Stomach (tissue), 8 donors: ENCODE measurements at regions not wholly inside any gene's neighbourhood (a gene's known extent, or its start where the extent isn't known, plus 50 kb on each side); places are given as distances from the start of the nearest gene placed in this dataset.
A peak's percentile ranks its signal among the peaks of the same experiment; 100 is the strongest.

ENCODE experiments used
- DNase-seq, 2 donors: peaks; one replicate each; pipeline versions ENCODE4 v3.0.0 to v3.0.0-alpha.2; 2013 to 2019
- H3K27ac ChIP-seq, 5 donors: fragments of 200-600 bp in 4 of 5; sonication (generic) in 4 of 5; one replicate each; pipeline ENCODE4 v1.5.1; 2013 to 2019; ENCODE audit warnings: mild to moderate bottlenecking in 1 of 5, moderate library complexity in 1 of 5
- H3K27me3 ChIP-seq, 3 donors: fragments of 200-600 bp; sonication (generic); one replicate each; pipeline ENCODE4 v1.5.1; 2017 to 2019; ENCODE audit warnings: mixed run types in 1 of 3
- H3K36me3 ChIP-seq, 4 donors: fragments of 200-600 bp; sonication (generic); 1 replicate in 3 of 4; 2 replicates in 1 of 4; pipeline ENCODE4 v1.5.1; 2016 to 2019
- H3K4me1 ChIP-seq, 4 donors: fragments of 200-600 bp; sonication (generic); one replicate each; pipeline ENCODE4 v1.5.1; 2016 to 2019
- H3K4me3 ChIP-seq, 4 donors: fragments of 200-600 bp; sonication (generic) in 3 of 4; one replicate each; pipeline ENCODE4 v1.5.1; 2016 to 2019; ENCODE audit warnings: mild to moderate bottlenecking in 1 of 4
- H3K9me3 ChIP-seq, 4 donors: fragments of 200-600 bp; sonication (generic); one replicate each; pipeline ENCODE4 v1.5.1; 2016 to 2019
- EP300 ChIP-seq: sonication (generic); formaldehyde crosslinking; IDR thresholded peaks from one replicate; pipeline ENCODE4 v1.6.1; 2017; ENCODE audit warnings: antibody characterized with exemption
- POLR2A ChIP-seq, 4 donors: fragments of 450-650 bp; IDR thresholded peaks; one replicate each; pipeline ENCODE4 v1.6.1; 2016; ENCODE audit warnings: antibody characterized with exemption in 4 of 4, control low read depth in 2 of 4, mild to moderate bottlenecking in 1 of 4, moderate library complexity in 1 of 4
- POLR2AphosphoS5 ChIP-seq, 3 donors: sonication (generic); formaldehyde crosslinking; IDR thresholded peaks; one replicate each; pipeline ENCODE4 v1.6.1; 2016; ENCODE audit warnings: antibody characterized with exemption in 3 of 3
- WGBS, 5 donors: extraction: QIAGEN DNeasy Blood & Tissue Kit in 3 of 5; methylation state at CpG; one replicate each; pipeline versions ENCODE4 v1.1.5 to v1.1.7; 2013 to 2018; 5-methylcytosine and 5-hydroxymethylcytosine counted together
- intact Hi-C: fragments of 100-400 bp; cut with DNase I; formaldehyde crosslinking; loops from one replicate; pipeline ENCODE4 v1.15.1; 2023; ENCODE audit warnings: low total_unique reads
- TF ChIP-seq, protein P1 (sequence below), 7 experiments: fragments of 450-650 bp in 4 of 7; fragments of 200-600 bp in 3 of 7; sonication (generic) in 3 of 7; IDR thresholded peaks; one replicate each; pipeline ENCODE4 v1.5.1; 2016 to 2019; ENCODE audit warnings: antibody characterized with exemption in 7 of 7, control low read depth in 2 of 7, mild to moderate bottlenecking in 1 of 7
- donor health status: healthy with polysubstance abuse.
- donor health status: Bipolar disorder and iron deficiency.
- donor health status: healthy.

DNA sequence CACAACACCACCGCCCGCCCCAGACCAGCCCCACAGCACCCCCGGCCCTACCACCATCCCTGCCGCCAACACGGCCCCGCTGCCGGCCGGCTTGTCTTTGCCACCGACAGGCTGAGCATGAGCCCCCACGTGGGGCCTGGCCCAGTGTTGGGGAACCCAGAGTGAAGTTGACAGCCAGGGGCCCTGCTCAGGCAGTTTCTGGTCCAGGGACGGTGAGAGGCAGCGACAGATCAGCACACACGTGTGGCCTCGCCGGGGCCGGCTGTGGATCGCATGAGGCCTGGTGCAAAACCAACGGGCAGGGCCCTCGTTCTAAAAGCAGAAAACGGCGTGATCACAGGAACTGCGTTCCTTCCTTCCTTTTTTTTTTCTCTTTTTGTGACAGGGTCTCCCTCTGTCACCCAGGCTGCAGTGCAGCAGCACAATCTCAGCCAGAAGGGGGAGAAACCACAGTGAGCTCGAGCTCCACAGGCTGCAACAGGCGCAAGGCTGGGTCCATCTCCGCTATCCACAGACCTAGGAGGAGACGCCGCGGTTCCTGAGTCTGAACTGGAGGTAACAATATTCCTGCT is 50.5 kb upstream of the FBRSL1 start:
- WGBS, 5 donors: 84 to 89% (median 85%) methylated on average over 21 to 28 of the region's 28 CpGs
- TF ChIP-seq, protein P1, sequence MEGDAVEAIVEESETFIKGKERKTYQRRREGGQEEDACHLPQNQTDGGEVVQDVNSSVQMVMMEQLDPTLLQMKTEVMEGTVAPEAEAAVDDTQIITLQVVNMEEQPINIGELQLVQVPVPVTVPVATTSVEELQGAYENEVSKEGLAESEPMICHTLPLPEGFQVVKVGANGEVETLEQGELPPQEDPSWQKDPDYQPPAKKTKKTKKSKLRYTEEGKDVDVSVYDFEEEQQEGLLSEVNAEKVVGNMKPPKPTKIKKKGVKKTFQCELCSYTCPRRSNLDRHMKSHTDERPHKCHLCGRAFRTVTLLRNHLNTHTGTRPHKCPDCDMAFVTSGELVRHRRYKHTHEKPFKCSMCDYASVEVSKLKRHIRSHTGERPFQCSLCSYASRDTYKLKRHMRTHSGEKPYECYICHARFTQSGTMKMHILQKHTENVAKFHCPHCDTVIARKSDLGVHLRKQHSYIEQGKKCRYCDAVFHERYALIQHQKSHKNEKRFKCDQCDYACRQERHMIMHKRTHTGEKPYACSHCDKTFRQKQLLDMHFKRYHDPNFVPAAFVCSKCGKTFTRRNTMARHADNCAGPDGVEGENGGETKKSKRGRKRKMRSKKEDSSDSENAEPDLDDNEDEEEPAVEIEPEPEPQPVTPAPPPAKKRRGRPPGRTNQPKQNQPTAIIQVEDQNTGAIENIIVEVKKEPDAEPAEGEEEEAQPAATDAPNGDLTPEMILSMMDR (IDR thresholded peaks at IDR 0.05): no peak
- TF ChIP-seq EP300 (no peak), POLR2A (IDR thresholded peaks at IDR 0.05) (no peak), POLR2AphosphoS5 (IDR thresholded peaks at IDR 0.05) (no peak)
- H3K27me3 ChIP-seq: peaks cover 0 to 53% (median 12%) of the 10 kb centered on the region in 3 donors
- no peak for DNase-seq
- no peaks in the 10 kb centered on the region for H3K9me3 ChIP-seq
- no peak overlapping the region for H3K4me3 ChIP-seq
- no peak overlapping the region for H3K27ac ChIP-seq
- H3K4me1 ChIP-seq: peaks cover 0 to 19% (median 8%) of the 10 kb centered on the region in 4 donors
- H3K36me3 ChIP-seq: no peaks in the 10 kb centered on the region
- intact Hi-C loops: no loop called here

GRCh38 chr12:132438726-132439125 is 51.2 kb upstream of the FBRSL1 start:
- intact Hi-C loops: no loop called here

GRCh38 chr12:132437943-132438700 is 51.8 kb upstream of the FBRSL1 start:
- intact Hi-C loops: no loop called here
- H3K9me3 ChIP-seq: no peaks in the 10 kb centered on the region
- no peak overlapping the region for H3K27ac ChIP-seq
- no peak overlapping the region for H3K4me3 ChIP-seq
- 61 to 80% (median 67%) methylated on average over 15 to 30 of the region's 30 CpGs for WGBS, 5 donors
- TF ChIP-seq, protein P1 (IDR thresholded peaks at IDR 0.05): no peak
- no peak for TF ChIP-seq POLR2A (IDR thresholded peaks at IDR 0.05)
- no peak for TF ChIP-seq EP300
- TF ChIP-seq POLR2AphosphoS5 (IDR thresholded peaks at IDR 0.05): no peak
- no peaks in the 10 kb centered on the region for H3K36me3 ChIP-seq
- peaks cover 0 to 60% (median 21%) of the 10 kb centered on the region in 3 donors for H3K27me3 ChIP-seq
- H3K4me1 ChIP-seq: peaks cover 0 to 19% (median 14%) of the 10 kb centered on the region in 4 donors
- DNase-seq: peak in 1 of 2 donors; percentile 69

More at GRCh38 chr12:132438726-132439125, 51.2 kb upstream of the FBRSL1 start:
- DNase-seq: no peak
- peaks cover 0 to 15% (median 11%) of the 10 kb centered on the region in 4 donors for H3K4me1 ChIP-seq
- peaks cover 0 to 54% (median 17%) of the 10 kb centered on the region in 3 donors for H3K27me3 ChIP-seq
- 90 to 100% (median 95%) methylated on average over 3 to 28 of the region's 28 CpGs for WGBS, 5 donors
- H3K9me3 ChIP-seq: no peaks in the 10 kb centered on the region
- no peaks in the 10 kb centered on the region for H3K36me3 ChIP-seq
- H3K4me3 ChIP-seq: no peak overlapping the region
- no peak overlapping the region for H3K27ac ChIP-seq
- TF ChIP-seq POLR2AphosphoS5 (IDR thresholded peaks at IDR 0.05) (no peak), POLR2A (IDR thresholded peaks at IDR 0.05) (no peak), EP300 (no peak)
- TF ChIP-seq, protein P1 (IDR thresholded peaks at IDR 0.05): no peak

- Histone ChIP-seq H3K27me3 (peaks cover 0 to 68% (median 21%) of the 10 kb centered on the region in 3 donors), H3K9me3 (no peaks in the 10 kb centered on the region), H3K4me3 (no peak overlapping the region), H3K27ac (no peak overlapping the region), H3K4me1 (peaks cover 0 to 23% (median 15%) of the 10 kb centered on the region in 4 donors), H3K36me3 (no peaks in the 10 kb centered on the region)
- no peak for TF ChIP-seq POLR2A (IDR thresholded peaks at IDR 0.05)
- TF ChIP-seq EP300: no peak
- TF ChIP-seq, protein P1 (IDR thresholded peaks at IDR 0.05): no peak
- TF ChIP-seq POLR2AphosphoS5 (IDR thresholded peaks at IDR 0.05): no peak
- WGBS, 5 donors: 13 to 20% (median 15%) methylated on average over 10 to 15 of the region's 15 CpGs
- peak in 1 of 2 donors; percentile 67 for DNase-seq
- intact Hi-C loops: no loop called here
Measured at GRCh38 chr12:132437252-132437932, 52.6 kb upstream of the FBRSL1 start.
